HPDE6-E6E7 (cell line): ENCODE measurements at regions not wholly inside any gene's neighbourhood (a gene's known extent, or its start where the extent isn't known, plus 50 kb on each side); places are given as distances from the start of the nearest gene placed in this dataset.
"Not testable (repeated sequence)": the region's sequence is repeated elsewhere in the genome, so short reads cannot be mapped to it uniquely, and the experiment has no call there.

Experiments
- DNase-seq: peaks from one replicate; pipeline ENCODE4 v3.0.0; 2011; ENCODE audit warnings: missing footprints; ENCODE audit errors: extremely low spot score

GRCh38 chr15:81776976-81777375 is 268.8 kb downstream of the MEX3B start:
- DNase-seq = no peak

DNA sequence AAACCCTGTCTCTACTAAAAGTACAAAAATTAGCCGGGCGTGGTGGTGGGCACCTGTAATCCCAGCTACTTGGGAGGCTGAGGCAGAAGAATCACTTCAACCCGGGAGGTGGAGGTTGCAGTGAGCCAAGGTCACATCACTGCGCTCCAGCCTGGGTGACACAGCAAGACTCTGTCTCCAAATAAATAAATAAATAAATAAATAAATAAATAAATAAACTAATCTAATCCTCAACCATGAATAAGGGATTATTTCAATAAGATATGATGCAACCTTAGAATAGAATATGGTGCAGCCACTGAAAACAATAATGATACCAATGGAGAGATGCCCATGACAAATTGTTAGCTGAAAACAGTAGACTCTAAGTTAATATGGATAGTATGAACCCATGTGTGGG is 270.0 kb downstream of the MEX3B start:
- DNase-seq = not testable (repeated sequence)

GRCh38 chr15:81774309-81774708 is 271.5 kb downstream of the MEX3B start:
- no peak for DNase-seq

DNA sequence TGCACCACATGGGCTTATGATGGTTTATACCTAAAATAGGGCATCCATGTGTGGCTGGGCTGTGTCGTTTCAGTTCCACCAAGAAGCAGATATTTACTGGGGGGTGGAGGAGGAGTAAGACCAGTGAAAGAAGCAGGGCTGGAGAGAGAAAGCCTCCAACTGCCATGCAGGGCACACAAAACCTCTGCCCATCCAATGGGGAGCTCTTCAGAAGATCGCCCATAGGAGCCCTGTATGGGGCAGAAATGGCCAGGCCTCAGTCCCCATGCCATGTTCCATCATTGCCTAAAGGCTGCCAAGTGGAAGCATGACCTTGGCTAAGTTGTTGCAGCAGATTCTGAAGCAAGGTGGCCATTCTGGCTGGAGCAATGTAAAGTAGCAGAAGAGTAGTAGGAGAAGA is 277.0 kb downstream of the MEX3B start:
- DNase-seq = no peak

- no peak for DNase-seq
Observed at GRCh38 chr15:81766829-81767475, 278.9 kb downstream of the MEX3B start.

DNA sequence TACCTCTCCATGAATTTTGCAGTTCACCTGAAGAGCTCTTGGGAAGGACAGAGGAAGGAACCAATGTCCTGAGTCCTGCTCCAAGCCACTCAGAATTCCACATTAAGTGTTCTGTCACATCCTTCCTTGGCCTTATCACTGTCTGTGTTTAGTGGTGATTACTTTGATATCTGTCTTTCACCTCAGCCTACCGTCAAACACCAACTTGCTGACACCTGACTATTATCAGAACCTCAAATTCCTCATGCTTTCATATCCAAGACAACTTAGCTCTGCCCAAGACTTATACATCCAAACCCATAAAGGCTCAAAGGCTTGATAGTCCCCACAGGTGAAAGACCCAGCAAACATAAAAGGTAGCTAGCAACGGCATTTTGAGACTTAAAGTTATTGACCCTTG is 280.0 kb downstream of the MEX3B start:
- DNase-seq = no peak

DNA sequence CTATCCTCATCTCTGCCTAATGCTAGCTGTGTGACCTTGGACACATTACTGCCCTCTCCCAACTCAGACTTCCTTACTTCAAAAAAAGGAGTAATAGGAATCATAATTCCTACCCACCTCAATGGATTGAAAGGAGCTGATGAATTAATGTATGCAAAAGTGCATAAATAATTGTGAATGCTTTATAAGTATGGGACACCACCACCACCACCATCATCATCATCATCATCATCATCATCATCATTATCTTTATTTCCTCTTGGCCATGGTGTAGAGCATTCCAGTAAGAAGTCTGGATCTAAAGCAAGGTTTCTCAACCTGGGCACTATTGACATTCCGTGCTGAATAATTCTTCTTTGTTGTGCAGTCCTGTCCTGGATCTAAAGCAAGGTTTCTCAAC is 282.5 kb downstream of the MEX3B start:
- DNase-seq = no peak

GRCh38 chr15:81760686-81761085 is 285.1 kb downstream of the MEX3B start:
- DNase-seq = no peak

DNA sequence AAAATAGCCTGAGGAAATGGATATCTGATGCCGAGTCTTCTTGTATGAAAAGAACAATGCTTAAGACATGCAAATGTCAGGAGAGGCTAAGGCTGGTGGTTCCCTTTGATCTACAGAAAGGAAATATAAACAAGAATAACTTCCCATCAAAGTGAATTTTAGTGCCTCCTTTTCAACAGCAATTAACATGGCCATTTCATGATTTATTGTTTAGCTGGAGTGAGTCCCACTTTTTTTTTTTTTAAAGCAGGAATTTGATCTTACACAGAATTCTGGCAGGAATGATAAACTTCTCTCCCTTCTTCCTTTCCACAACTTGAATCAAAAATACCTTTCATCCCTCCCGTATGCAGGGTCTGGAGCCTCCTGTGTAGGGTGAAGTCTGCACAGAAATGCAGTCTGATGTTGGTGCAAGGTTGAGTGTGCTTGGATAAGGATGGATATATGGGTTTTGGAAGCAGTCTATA is 287.0 kb downstream of the MEX3B start:
- DNase-seq = no peak

GRCh38 chr15:81755626-81756025 is 290.2 kb downstream of the MEX3B start:
- DNase-seq = no peak

DNA sequence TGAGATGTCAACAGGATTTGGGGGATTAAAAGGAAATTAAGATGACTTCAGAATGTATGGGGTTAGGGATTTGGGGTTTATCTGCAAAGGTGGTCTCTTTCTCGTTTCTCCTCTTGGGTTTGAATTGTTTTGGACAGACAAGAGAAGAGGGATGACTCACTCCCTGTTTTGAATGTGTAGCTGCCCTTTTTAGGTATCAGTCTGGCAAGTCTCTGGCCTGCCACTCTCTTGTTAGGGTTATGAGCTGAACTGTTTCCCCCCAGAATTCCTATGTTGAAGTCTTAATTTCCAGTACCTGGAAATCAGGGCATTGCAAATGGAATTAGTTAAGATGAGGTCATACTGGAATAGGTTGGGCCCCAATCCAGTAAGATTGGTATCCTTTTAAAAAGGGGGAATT is 291.7 kb downstream of the MEX3B start:
- no peak for DNase-seq

GRCh38 chr15:81752974-81753373 is 292.8 kb downstream of the MEX3B start:
- DNase-seq = no peak

GRCh38 chr15:81752546-81752942 is 293.3 kb downstream of the MEX3B start:
- no peak for DNase-seq

DNA sequence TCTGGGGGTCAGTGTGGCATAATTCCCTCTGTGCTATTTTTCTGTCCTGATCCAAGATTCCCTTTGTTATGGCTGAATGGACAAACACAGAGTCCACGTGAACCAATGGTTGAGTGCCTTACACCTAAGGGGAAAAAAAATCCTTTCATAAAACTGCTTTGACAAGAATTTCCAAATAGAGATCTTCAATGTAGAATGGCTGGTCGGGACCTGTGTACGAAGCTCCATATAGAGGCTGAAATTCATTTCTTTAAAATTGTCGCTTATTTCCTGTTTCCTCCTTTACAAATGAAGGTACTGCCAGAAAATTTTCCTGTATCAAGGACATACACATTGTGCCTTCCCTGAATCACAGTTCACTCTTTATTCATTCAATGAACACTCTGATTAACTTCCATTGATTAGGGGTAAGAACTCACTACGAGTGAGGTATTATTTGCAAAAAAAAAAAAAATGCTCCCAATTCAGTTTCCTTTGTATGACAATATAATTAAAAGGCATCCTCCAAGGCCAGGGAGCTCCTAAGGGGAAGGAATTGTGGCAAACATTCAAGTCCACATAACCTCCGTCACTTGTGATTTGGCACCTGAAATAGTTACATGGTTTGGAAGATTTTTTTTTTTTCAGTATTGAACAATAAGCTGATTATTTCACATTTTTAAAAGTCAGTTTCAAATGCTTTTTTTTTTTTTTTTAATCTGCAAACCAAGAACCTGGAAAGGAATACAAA is 293.8 kb downstream of the MEX3B start:
- DNase-seq = no peak

GRCh38 chr15:81751256-81751655 is 294.6 kb downstream of the MEX3B start:
- DNase-seq = no peak

DNA sequence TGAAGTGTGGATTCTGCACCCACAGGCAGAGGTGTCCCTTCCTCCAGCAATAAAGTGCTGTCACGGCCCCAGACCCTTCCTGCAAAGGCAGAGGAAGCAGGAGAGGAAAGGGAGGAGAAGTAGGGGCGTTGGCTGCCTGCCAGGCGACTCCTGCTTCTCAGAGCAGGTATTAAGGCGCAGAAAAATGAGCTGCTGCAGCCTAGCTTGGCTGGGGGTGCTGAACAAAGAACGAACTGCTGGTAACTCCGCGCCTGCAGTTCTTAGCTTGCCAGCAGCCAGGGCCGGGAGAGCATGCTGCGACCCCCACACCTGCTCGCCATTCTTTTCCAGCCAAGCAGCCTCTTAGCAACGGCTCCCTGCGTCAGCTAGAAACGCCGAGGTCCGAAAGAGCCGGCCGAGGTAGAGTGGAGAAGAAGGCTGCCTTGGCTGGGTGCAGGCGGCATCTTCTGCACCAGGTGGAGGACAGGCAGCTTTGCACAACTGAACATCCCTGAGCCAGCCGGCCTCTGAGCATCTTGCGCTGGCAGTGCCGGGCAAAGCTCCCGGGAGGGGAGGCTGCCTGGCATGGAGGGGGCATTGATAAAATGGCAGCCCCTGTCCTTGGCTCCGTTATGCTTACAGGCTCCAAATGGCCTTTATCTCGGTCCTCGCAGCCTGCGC is 296.0 kb downstream of the MEX3B start:
- DNase-seq = no peak

- no peak for DNase-seq
Observed at GRCh38 chr15:81747482-81747881, 298.3 kb downstream of the MEX3B start.

- no peak for DNase-seq
Observed at GRCh38 chr15:81747026-81747425, 298.8 kb downstream of the MEX3B start.

DNA sequence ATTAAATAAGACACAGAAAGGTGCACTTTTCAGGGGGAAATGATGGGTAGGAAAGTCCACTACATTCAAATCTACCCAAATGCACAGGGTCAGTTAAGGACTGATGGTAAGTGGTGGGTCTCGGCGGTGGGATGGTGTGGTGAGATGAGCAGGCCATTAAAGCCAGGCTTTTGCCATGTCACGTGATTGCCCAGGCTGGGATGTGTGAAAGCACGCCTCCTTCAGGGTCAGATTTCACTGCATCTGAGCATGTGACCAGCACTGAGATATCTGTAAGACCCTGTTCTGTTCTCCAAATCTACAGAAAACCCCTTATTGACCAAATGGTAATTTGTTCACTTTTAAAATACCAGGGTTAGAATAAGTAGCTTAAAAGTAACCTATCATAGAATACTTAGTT is 301.5 kb downstream of the MEX3B start:
- no peak for DNase-seq

GRCh38 chr15:81740416-81740815 is 305.4 kb downstream of the MEX3B start:
- DNase-seq = no peak

DNA sequence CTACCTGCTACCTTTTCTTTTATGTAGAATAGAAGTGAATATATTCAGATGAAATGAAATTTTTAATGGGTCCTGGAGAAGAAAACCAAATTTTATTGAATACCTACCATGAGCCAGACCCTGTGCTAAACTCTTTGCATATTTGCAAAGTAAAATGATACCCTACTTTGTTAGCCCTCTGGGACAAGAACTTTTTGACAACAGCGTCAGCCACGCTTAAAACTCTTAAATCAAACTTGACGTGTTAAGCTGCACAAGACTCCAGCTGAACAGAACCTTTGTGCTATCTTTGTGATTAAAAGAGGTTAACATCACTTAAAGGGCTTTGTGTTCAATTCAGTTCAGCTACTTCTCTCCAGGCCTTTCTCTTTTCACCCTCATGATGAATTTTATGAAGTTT is 316.5 kb downstream of the MEX3B start:
- DNase-seq = no peak

GRCh38 chr15:81728726-81729125 is 317.1 kb downstream of the MEX3B start:
- no peak for DNase-seq

DNA sequence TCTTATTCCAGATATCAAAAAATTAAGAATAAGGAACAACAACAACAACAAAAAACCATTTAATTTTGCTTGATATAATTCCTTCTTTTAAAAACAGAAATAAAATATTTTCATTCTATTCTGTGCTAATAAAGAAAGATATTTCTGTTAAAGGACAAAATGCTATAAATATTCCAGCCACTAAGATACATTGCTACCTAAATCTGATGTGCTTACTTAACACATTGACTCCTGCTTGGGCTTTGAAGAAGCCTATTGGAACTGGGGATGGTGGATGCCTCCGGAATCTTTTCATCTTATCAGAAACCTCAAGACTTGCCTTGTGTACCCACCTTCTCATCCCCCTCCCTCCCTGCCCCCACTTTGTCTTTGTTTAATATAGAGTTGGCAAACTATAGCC is 320.2 kb downstream of the MEX3B start:
- no peak for DNase-seq
